GM21619 (cell line): ENCODE measurements at regions not wholly inside any gene's neighbourhood (a gene's known extent, or its start where the extent isn't known, plus 50 kb on each side); places are given as distances from the start of the nearest gene placed in this dataset.
"Not testable (repeated sequence)": the region's sequence is repeated elsewhere in the genome, so short reads cannot be mapped to it uniquely, and the experiment has no call there.

Experiments
- ATAC-seq: cut with Tn5 transposase; IDR thresholded peaks from one replicate; pipeline ENCODE4 v1.9.1; 2021; ENCODE audit not compliant: unreplicated experiment

DNA sequence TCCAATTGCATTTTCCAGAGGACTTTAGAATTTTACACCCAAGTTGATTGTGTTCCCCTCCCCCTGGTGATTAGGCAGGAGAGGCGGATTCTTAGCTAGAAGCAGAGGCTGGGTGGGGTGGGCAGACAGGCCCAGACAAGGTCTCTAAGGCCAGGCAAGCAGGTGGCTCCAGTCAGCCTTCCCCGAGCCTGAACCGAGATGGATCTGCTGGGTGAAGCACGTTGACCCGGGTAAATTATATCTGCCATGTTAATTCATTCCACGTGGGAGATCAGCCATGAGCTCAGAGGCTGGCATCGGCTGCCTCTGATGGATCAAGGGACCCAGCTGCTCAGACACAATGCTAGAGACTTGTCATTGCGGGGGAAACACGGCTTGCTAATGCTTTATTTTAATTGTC is 159.5 kb upstream of the MAFB start:
- ATAC-seq: no peak

DNA sequence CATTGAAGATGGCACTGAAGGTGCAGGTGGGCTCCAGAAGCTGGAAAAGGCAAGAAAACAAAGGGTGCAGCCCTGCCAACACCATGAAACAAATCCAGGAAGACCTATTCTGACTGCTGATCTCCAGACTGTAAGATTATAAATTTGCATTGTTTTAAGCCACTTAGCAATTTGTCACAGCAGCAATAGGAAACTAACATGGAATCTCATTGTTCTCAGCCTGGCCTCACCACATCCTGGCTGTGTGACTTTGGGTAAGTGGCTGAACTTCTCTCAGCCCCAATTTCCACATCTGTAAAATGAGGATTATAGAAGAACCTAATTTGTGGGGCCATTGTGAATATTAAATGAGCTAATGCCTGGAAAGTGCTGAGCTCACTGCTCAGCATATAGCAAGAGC is 160.4 kb upstream of the MAFB start:
- ATAC-seq: no peak

DNA sequence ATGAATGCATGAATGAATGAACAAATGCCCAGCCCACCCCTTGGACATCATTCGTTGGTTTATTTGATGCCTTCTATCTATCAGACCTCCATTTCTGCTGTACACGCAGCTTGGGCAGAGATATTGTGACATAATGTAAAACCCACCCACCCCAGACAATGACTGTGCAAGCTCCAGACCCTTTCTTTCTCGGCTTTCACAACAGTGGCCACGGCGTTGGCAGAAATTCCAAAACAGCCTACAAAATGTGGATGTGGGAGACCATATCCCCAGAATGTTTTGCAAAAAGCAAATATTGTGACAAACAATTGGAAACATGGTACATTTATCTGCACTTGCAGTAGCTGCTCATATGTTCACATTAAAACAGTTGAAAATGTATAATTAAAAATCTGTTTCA is 162.0 kb upstream of the MAFB start:
- ATAC-seq: no peak

DNA sequence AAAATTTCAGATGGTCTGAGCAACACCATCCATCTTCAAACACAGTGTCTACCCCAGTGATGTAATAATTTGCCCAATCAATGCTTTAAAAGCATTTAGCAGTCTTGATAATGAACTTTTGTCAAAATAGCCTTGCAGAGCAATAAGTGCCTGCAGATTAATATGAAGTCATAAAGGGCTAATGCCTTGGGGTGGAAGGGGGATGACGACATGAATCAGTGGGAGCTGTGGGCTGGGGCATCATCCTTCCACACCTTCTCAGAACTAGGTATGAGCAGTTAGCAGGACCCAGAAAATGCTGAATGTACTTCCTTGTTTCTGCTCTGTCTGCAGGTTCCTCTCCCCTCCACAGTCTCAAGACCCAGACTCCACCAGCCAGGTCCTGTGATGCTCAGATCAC is 166.2 kb upstream of the MAFB start:
- ATAC-seq: no peak

DNA sequence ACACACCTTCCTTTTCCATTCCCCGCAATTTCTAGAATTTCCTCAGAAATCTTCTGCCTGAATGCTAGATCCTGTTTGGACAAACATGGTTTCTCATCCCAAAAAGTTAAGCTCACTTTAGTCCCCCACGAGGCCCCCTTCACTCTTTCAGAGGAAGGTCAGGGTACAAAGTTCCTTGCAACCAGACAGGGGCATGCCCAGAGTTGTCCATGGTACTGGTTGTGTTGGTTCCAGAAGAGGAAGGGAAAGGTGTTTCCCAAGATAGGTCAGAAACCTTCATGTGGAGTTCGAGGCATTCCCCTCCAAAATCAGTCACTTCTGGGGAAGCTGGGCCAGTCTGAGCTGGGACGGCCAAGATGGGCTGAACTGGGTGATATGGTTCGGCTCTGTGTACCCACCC is 167.6 kb upstream of the MAFB start:
- ATAC-seq: no peak

DNA sequence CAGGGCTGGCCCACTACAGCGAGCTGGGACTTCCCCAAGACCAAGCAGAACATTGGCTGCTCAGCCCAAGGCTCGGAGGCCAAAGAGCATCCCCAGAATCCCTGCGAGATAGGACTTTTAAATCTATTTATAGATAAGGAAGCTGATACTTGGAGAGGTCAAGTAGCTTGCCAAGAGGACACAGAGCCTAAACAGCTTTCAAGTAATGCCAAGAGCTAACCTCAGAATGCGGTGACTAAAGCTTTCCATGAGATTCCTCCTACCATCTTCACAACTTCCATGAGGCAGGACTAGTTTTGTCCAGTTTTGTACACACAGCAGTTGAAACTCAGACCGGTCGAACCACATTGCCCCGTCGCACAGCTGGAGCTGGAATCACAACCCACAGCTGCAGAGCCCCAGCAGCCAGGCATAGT is 168.1 kb upstream of the TOP1 start:
- ATAC-seq: no peak

DNA sequence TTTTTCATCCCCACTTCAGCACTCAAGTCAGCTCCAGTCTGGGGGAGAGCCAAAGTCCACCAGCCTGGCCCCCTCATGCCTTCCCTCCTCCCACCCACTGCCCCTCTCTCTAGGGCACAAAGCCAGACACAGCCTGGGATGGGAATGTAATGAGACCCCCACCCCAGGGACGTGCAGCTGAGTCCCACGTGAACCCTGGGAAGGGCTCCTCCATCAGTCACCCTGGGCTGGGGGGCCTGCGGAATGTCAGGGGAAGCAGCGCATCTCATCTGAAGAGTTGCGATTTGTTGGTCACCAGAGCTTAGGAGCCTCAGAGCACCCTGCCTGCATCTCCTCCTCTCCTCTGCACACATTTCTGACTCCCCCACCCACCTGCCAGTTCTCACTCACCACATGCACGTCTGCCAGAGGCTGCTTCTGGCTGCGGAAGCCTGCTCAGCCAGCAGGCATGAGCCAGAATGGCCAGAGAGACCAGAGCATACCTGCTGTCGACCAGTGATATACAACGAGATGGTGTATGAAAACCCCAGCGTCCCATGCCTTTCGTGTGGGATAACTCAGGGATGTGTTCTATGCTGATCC is 167.1 kb upstream of the TOP1 start:
- no peak for ATAC-seq

DNA sequence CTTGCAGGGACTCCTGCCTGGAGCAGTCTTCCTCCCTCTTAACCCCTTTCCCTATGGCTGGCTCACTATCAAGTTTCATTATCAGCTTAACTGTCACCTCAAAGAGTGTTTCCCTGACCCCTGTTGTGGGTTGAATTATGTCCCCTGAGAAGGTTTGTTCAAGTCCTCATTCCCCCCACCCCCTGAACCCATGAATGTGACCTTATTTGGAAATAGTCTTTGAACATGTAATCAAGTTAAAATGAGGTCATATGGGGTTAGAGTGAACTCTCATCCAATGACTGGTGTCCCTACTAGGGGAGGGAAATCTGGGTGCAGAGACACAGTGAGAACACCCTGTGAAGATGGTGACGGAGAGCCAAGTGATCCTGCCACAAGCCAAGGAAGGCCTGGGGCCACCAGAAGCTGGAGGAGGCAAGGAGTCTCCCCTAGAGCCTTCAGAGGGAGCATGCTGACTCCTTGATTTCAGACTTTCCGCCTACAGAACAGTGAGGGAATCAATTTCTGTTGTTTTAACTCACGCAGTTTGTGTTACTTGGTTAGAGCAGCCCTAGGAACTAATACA is 165.2 kb upstream of the TOP1 start:
- ATAC-seq: no peak

DNA sequence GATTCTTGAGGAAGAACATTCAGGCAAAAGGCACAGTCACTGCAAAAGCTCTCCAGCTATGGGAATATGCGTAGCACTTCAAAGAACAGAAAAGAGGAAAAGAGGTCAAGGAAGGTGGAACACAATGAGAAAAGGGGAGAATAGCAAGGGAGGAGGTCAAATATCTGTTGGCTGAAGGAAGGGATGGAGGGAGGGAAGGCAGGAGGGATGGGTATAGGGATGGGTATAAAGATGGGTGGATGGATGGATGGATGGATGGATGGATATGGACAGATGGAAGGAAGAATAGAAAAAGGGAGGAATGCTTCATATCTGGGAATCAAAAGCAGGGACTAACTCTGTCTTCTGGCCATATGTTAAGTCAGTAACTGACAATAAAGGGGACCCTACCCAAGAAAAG is 164.2 kb upstream of the TOP1 start:
- ATAC-seq: no peak

DNA sequence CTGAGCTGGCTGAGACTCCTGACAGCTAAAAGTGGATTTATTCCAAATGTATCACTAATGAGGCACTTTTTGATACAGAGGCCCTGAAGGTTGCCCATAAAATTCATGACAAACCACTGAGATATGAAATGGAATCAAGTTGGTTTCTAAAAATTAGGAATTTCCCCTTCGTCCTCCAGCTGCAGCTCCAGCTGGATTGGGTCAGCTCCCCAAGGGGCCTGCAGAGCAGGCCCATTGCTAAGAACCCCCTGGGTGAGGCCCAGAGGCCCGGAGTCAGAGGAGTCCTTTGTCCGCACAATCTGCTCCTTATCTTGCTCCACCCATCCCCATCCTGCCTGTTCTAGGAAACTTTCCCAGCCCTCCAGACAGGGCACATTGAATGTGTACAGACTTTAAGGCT is 163.5 kb upstream of the TOP1 start:
- no peak for ATAC-seq

DNA sequence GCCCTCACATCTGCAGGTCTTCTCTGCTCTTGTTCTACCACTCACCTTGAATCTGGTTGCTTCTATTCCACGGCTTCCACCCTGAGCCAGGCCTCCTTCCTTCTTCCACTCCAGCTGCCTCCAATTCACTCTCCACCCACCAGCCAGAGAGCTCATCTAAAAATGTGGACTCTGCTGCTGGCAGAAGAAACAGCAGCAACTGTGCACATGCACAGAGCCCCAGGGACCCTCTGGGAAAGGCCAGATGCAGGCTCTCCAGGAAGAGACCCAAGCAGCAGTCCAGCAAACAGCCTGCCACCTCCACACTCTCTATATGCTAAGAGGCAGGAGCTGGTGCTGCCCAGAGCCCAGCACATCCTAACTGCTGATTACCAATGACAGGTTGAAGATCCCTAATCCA is 162.6 kb upstream of the TOP1 start:
- ATAC-seq: no peak

DNA sequence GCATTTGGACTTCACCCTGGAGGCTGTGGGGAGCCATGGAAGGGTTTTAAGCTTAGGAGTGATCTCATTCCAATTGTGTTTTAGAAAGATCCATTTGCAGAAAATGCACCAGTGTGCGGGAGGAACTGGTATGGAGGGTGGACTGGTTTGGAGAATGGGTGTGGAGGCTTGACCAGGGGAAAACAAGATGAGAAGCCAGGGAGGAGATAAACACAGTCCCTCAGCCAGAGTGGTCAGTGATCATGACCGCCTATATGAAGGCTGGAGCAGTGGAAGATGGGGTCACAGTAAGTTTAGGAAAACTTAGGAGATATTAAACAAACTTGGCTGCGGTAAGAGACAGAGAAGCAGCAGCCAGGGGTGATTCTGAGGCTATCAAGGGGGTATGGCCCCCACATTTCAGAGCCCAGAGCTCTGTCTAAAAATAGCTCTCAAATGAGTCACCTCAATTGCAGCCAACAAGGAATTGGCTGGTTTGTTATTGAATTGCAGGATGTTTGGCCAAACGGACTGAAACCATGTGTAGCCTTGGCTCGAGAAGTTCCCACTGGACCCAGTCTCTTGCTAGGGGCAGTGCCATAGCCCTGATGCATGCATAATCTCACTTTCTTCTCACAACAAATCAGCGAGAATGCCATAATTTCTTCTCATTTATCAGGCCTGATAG is 159.9 kb upstream of the TOP1 start:
- no peak for ATAC-seq

DNA sequence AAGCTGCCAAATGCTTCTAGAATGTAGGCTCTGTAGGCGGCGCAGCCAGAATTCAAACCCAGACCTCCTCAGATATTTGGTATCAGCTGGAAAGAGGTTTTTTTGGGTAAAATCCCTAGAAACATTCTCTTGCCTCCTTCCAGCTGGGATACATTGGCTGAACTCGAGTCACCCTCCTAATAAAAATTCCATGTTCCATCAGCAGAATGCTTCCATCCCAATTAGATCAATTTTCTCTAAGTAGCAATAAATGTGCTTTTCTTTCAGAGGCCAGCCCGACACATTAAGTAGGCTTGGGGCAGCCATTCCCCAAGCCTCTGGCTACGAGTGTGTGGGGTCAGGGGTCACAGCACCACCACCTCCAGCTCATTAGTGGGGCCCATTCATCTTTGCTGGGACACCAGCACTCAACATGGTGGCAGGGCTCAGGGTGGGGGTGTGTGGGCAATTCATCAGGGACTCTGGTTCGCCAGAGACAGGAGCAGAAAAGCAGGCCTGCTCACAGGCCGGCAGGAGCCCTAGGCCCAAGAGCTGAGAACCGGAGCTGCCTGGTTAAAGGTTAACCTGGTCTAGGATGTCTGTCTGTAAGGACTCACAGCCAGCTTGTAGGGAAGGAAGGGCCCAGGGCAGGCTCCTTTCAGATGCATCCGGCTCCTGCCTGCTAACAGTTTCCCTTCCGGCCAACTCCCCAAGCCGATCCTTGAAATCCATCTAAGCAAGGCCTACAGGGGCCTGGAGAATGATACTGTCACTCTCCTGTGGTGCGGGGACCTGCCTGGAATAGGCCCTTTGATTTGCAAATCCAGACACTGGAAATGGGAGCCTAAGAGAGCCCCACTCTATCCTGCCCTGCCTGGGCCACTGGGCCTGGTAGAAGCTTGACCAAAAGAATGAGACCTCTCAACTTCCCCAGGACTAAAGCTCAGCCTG is 159.1 kb upstream of the TOP1 start:
- ATAC-seq: no peak

DNA sequence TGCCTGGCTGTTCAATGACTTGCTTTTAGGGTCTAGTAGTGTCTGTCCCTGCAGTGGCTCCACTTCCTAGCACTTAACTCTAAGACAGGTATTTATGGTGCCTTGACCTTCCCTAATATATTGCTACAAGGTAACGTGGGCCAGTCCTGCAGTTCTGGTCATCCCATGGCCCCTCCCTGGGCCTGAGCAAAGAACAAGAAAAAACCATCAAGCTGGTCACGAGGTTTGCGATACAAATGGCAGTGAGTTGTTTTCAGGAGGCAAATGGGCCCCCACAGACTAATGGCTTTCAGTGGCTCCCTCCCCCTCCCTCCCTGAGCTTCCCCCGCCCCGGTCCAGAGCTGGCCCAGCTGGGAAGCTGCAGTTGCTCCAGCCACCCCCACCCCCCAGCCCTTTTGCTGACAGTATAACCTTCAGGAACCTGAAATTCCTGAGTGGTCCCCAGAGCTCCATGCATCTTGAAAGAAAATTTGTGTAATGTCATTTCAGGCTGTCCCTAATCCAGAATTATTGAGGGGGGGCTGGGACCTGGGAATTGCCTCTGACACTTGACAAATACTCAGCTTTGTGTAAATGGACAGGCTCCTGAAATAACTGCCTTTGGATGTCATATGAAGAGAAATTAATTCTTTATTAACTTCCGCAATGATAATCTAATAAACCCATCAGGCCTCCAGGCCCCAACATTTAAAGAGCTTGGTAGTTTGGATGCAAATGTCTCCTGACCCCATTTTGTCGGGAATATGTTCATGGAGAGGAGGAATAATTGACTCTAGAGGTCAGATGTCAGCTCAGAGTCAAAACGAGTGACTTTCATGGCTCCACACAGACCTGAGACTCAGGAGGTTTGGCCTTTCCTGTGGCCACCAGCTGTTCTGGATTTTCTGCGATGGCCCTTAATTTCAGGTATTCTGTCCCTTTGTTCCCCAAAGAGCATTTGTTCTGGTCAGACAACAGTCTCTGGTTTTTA is 153.2 kb upstream of the TOP1 start:
- ATAC-seq: no peak

DNA sequence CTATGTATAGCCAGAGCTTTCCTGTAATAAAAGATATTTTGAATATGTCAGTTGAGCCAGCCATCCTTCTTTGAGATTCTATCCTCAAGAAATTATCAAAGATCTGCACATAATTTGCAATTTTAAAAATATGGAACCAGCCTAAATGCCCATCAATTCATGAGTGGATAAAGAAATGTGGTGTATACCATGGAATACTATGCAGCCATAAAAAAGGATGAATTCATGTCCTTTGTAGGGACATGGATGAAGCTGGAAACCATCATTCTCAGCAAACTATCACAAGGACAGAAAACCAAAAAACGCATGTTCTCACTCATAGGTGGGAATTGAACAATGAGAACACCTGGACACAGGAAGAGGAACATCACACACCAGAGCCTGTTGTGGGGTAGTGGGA is 150.5 kb upstream of the TOP1 start:
- not testable (repeated sequence) for ATAC-seq

DNA sequence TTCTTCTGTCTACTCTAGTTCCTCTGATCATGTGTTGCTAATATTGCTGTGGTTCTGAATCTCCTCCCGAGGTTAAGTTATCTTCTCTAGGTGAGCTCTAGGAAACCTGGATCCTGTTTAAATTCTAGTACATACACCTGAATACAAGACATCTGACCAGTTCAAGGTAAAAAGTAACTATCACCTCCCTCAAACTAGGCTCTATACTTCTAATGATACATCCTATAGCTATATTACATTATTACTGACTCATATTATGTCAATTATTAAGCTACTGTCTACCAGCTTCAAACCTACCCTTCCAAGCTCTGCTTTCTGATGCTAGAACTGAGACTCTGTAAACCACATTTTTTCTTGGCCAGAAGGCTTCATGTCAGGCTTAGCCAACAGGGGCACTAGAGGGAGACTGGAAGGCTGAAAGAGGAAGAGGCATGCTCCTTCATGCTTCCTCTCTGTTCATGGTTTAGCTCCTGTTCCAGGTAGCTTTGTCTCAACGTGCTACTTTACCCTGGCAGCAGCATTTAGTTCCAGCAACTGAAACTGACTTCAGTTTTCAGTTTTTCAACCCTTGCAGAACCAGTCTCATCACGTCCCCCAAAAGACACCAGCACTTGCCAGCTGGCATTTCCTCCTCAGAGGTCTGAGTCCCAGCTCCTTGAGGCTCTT is 148.4 kb upstream of the TOP1 start:
- ATAC-seq: no peak

DNA sequence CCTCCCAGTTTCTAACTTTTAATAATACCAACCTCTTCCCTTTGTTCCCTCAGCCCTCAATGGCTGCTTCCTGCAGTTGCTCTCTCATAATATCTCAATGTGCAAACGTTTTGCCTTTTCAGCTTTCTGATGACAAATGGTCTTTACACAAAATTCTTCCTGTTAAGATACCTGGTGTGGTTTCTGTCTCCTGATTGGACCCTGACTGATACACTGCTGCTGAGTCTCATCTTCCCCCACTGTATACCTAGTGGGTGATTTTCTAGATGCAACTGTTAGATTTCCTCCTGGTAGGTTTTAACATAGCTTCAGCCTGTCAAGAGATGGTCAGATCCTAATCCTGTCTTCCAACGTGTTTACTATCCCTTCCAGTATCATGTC is 147.9 kb upstream of the TOP1 start:
- ATAC-seq: no peak

DNA sequence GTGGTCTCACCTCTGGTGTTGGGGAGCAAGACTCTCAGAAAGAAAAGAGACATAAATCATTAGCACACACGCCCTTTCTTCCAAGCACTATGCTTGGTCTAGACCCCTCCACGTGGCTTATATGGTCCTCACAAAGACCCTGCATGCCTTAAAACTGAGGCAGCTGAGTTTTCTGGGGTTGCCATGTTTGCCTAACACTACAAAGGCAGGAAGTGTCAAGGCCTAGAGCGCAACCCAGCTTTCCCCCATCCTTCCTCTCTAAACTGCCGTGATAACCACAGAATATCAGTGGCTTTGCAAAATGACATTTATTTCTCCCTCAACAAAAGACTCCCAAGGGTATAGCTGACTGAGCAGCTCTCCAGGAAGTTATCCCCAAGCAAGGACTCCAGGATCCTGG is 146.5 kb upstream of the TOP1 start:
- no peak for ATAC-seq

DNA sequence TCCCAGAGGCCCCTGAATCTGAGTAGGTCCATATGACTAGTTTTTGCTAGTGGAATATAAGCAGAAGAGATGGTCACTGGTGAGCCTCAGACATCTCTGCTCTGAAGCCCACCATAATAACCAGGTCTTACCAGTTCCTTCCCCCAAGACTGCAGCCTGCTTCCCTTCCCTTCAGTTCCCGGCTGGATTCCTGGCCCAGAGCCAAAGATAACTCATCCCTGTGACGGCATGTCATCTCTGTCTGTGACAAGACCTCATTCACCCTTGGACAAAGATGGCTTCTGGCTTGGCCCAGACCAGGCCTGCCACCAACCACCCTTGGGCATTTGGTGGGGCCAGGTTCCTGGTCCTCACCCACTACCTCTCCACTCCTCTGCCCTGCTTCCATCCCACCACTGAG is 145.5 kb upstream of the TOP1 start:
- no peak for ATAC-seq

DNA sequence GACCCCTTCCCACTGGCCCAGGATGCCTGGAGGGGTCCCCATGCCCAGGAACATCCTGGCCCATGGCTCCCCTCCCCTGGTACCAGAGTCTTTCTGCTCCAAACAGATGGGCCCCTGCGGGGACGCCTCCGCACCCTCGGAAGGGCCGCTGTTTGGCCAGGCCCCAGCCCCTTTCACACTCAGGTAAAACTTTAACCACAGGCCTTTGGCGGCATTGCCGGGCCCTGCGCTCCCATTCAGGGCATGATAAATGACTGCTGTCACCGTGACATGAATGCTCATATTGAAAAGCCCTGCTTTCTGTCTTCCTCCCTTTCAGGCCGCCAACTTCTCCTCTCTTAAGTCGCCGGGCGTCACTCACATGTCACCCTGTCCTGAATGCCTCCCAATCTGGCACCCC is 141.5 kb upstream of the TOP1 start:
- no peak for ATAC-seq
